HG02943 (cell line): ENCODE measurements at regions not wholly inside any gene's neighbourhood (a gene's known extent, or its start where the extent isn't known, plus 50 kb on each side); places are given as distances from the start of the nearest gene placed in this dataset.

Source experiments
- ATAC-seq: cut with Tn5 transposase; IDR thresholded peaks from one replicate; pipeline ENCODE4 v1.9.1; 2021; ENCODE audit warnings: mild to moderate bottlenecking, low read depth, moderate library complexity; ENCODE audit not compliant: unreplicated experiment

DNA sequence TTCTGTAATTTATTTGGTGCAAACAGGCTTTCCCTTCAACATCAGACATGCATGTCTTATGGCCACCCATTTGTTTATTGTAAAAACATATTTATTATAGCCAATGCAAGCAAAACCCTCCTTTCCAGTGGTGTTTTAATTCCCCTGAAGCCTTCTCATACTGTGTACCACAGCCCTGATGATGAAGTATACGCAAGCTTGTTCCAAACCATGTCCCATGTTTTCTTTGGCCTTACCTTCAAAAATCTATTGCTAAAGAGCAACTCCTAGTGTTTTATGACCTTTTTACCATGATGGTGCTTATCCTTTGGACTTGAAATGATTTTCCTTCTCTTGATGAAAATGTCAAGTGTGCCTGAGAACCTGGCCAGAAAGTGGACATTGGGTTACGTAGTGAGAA lies 85.9 kb upstream of the CCDC91 start:
- ATAC-seq = no peak

DNA sequence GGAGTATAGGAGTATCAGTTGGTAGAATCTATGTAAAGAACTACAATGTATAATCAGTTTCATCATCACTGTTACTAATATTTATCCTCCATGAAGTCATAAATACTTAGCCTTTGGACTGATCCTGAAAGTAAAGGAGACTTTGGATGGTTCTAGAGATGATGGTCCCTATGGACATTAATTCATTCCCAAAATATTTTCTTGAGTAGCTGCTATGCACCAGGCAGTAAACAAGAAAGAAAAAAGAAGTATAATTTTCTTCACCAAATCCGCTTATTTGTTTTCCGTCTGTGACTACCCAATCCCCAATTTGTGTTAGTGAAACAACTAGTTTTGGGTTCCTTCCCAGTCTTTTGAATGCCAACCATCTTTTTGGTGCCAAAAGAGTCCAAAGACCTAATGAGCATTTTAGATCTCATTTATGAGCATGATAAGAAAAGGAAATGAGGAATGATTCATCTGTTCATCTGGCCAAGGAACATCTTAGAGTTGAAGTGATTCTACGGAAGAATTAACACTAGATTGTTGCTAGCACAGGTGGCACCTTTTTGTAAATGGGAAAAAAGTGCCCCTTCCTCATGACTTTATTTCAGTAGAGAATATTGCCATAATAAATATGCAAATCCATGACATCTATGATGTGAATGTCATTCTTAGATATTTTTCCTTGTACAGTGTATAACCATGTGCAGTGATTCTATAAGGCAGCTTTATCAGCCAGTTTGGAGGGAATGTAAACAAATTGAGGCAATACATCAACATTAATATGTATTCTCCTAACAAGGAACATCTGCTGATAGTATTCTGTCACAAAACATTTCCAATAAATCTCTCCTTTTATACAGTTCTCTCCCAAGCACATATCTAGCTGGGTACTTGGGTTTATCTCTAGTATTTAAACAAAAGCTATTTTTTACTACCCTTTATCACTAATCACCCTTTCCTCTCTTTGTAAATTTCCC lies 85.1 kb upstream of the CCDC91 start:
- no peak for ATAC-seq

DNA sequence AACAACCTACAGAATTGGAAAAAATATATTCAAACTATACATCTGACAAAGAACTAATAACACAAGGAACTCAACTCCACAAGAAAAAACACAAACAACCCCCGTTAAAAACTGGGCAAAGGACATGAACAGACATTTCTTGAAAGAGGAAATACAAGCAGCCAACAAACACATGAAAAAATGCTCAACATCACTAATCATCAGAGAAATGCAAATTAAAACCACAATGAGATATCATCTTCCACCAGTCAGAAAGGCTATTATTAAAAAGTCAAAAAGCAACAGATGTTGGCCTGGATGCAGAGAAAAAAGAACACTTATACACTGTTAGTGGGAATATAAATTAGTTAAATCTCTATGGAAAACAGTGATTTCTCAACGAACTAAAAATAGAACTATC lies 82.6 kb upstream of the CCDC91 start:
- no peak for ATAC-seq

DNA sequence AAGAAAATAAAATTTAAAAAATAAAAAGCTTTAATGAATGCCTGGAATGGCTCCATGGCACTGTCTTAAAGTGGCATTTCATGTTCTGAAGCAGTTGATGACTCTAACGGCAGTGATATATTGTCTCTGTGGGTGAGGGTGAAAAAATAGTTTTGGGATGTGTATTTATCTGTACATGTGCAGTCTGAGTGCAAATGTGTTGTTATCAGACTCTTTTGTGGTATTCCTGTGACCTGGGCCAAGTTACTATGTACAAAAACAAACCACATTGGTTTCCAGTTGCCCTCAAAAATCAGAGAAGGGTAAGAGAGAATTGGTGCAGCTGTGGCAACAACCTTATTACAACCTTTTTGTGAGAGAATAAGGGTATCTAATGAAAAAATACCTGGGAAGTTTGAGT lies 81.7 kb upstream of the CCDC91 start:
- ATAC-seq = no peak

DNA sequence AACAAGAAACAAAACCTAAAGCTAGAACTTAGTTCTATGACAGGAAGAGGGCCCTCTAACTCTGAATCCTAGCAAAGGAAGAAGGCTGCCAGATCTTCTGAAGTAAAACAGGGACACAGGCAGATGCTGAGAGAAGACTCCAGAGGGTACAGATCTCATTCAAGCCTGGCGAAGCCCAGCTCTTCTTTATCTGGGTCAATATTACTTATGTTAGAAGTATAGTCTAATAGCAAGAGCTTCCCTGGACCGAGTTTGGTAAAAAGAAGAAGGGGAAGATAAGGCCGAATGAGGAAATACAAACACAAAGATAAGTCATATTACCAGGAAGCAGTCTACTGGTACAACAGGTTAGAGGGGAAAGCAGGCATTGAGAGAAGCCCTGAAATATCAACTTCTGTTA lies 79.9 kb upstream of the CCDC91 start:
- ATAC-seq = no peak

DNA sequence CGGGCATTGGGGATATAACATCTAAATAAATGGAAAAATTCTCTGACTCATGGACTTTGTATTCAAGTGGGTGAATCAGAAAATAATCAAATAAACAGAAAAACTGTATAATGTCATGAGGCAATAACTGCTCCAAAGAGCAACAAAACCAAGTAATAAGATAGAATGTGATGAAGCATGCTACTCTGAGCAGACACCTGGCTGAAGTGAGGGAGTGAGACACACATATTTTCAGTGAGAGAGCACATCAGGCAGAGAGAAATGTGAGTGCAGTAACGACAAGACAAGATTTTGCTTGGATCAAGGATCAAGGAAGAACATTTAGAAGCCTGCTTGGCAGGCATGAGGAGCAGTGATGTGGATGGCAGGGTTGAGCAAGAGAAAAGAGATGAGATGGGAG lies 75.8 kb upstream of the CCDC91 start:
- ATAC-seq = no peak

DNA sequence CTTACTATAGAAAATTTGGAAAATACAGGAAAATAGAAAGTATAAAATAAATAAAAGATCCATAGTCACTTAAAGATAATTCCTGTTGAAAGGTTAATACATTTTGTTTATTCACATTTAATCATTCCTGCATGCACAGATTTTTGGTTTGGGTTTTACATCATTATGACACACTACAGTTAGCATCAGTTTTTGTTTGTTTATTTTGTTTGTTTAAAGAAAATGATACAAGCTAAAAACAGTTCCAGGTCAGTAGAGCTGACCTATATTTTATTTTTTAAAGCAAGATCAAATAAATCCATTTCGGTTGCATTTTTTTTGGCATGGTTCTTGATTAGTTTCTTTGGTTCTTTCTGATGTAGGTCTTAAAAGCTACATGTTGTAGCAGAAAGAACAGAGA lies 68.8 kb upstream of the CCDC91 start:
- no peak for ATAC-seq

DNA sequence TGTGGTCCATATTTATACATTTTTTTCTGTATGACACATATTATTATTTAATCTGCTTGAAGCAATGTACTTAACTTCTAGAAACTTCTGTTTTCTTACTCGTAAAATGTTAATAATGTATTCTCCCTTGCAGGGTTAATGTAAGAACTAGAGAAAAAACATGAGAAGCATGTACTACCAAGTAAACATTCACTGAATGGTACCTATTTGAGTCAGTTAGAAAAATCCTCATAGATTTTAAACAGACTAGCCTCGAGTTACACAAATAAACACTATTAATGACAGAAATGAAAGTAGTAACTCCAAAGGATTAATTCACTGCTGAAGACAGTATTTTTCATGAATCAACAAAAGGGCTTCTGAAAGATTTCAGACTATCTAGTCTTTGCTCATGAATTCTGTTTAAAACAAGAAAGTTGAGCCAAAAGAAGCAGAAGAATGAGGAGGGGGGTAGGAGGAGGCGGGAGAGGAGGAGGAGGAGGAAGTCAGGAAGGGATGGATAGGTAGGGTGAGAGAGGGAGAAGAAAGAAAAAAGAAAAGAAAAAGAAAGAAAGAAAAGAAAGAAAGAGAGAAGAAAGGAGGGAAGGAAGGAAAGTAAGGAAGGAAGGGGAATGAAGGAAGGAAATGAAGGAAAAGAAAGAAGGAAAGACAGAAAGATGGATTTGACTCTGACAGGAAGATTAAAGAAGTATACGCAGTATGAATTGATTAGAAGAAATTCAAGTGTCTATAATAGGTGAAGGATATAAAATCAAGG lies 68.2 kb upstream of the CCDC91 start:
- ATAC-seq = no peak

DNA sequence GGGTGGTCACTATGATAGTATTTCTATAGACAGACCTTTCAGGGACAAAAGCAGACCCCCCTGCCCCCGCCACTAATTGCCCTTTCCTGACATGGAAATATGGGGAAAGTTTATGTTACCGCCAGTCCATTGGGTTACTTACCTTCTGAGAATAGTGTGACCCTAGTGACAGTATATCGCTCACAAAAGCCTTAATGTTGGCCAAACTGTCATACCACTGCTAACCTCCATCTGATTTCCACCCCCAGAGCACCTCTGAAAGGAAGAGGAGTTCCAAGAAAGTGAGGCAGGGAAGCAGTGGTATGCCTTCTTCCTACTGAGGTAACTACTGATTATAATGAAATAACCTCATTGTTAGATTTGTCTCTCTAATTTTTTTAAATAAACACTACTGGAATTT lies 67.5 kb upstream of the CCDC91 start:
- no peak for ATAC-seq

DNA sequence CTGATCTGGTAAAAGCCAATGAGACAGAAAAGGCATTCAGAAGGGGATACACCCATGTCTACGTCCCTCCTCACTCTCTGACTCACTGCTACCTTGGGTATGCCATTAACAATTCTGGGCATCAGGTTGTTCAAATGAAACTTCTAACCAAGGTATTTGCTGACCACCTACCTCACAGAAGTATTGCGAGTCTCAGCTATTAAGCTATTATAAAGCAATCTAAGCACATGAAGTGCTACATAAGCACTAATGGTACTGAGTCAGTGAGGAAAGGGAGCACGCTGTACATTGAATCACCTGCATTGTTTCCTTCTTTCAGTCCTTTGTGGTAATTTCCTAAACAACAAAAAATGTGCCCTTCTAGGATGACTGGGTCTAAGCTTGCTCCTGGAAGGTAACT lies 62.8 kb upstream of the CCDC91 start:
- ATAC-seq = no peak

DNA sequence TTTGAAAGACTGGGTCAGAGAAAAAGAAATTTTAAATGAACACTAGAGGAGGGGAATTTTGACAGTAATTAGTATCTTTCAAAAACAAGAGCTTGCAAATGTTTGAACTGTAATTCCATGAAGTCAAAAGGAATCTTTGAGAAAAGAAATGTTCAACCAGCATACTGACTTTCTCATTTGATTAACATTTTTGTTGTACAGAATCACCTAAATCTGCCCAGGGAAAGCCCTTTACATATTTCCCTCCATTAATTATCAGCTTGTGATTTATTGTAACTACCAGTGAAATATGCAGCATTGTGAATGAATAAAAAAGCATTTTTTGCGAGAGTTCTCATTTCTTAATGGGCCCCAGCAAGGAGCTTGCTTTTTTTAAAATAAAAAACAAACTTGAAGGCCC lies 61.2 kb upstream of the CCDC91 start:
- ATAC-seq = no peak

DNA sequence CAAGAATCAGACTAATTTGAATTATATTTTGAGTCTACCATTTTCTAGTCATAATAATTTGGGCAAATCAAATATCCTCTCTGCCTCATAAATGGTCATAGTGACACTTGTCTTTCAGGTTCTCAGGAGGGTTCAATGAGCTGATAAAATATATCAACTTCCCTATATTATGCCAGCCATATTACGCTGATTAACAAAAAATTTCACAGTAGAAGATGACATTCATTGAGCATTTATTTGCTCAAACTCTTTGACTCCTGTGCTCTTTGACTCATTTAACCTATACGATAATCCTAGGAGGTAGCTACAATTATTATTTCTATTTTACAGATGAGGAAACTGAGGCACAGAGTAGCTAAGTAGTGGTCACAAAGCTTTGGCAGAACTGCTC lies 60.0 kb upstream of the CCDC91 start:
- ATAC-seq = no peak

DNA sequence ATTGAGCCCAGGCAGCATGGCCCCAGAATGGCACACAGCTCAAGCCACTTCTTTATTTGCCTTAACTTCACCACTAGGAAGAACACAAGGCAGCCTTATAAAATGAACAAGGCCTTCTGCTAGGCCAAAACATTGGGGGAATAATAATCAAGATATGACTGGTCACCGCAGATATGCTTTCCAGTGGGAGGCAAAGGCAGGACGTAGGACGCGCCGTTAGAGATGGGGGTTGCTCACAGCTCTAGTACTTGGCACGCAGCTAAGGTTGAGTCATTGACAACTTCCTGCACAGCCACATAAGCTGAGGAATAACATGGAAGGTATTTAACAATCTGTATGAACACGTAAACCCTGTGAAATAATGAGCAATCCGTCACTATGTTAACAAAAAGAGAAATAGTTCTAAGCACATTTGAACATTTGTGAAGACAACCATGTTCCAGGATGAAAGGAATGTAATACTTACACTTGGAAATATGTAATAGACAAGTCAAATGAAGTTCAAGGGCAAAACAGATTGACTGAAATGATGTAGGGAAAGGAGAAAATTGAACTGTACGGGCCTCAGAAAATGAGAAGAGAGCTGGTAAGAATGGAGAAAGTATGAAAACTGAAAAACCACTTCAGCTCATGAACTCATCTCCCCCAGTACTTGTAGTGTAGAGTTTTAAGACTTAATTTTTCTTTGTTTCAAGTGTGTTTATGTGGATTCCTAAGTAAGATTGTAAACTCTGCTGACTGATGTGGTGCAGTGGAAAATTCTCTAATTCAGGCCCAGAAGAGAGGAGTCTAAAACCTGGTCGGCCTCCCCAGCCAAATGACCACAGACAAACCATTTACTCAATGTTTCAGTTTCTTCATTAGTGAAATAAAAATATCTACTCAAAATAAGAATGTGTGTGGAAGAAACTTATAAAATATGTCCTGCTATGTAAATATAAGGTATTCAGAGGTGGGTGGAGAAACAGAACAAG lies 59.3 kb upstream of the CCDC91 start:
- no peak for ATAC-seq

DNA sequence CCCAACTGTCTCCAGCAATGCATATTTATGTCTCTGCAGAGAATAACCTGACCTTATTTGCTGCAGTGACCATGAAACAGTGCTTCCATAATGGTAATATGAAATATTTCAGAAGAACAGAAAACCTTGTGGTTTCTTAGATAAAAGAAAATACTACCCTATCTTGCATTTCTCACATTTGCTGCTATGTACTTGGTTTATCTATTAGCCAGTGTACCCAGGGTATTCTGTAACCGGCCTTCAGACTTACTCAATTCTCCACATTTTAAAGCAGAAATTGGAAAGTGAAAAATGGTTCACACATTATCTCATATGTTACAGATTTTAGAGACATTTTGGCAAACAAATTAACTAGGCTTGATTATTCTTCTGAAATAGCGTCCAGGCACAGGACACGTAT lies 57.9 kb upstream of the CCDC91 start:
- ATAC-seq = no peak

DNA sequence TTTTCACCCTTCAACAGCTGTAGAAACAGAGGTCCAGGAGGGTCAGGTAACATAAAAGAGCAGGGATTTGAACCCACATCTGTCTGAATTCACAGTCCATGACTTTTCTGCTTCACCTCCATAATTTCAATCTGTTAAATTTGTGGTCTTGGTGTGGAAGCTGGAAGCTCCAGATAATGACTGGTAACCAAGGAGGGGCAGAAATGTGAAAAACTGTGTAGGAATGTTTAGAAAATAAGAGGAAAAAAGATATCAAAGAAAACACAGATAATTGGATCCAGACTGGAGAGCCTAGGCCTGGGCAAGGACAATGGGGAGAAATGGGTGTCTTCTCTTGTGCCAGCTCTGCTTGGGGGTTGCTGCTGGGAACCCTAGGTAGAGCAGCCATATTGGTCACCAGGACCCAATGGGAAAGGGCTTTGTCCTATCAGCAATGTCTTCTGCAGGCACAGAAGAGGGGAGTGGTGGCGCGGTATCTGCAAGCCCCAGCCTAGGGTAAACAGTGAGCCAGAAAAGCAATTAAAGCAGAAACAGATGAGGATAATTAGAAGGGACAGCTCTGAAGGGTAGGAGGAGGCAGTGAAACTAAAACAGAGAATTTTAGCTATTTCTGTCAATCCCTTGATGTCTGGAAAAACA lies 54.3 kb upstream of the CCDC91 start:
- ATAC-seq = no peak

DNA sequence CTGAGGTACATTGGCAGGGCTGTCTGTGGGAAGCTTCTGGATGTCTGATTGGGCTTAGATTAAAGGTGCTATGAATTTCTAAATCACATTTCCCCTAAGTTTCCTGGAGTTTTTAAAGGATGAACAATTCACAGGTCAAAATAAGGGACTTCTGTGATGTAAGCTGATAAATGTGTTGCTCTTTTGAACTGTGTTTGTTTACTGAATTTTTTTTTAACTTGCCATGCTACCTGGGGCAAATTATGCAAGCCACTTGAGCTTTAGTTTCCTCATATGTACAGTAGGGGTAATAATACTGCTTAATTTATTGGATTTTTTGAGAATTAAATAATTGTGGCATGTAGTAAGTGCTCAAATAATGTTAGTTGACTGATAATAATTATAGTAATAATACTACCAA lies 52.8 kb upstream of the CCDC91 start:
- ATAC-seq = no peak

DNA sequence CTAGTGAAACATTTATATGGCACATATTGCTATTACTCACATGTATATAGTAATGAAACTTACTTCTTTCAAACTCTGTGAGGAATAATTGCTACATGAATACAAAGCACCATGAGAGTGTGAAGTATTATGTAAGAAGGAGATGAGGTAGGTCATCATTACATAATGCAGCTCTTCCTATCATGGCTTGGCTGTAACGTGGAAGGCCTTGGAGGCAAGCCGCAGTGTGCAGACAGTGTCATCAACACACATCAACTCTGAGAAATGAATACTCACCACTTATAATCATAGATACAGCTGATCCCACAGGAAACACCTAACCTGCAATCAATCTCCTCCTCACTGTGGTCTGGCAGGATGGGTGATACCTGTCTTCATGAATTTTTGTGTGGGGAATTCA lies 49.9 kb upstream of the CCDC91 start:
- no peak for ATAC-seq
